BLaER1 treated with 17β-estradiol and CSF1 and Interleukin-3, amounts not matched to agents 10 nM and 100 nM (cell line): ENCODE measurements at regions not wholly inside any gene's neighbourhood (a gene's known extent, or its start where the extent isn't known, plus 50 kb on each side); places are given as distances from the start of the nearest gene placed in this dataset.

ENCODE experiments used
- H3K27ac ChIP-seq, 11 experiments: shearing (Covaris generic); formaldehyde crosslinking; 2 replicates each; pipeline ENCODE4 v1.8.1; 2022
- H3K27me3 ChIP-seq, 11 experiments: shearing (Covaris generic); formaldehyde crosslinking; 2 replicates each; pipeline ENCODE4 v1.8.1; 2022
- H3K36me3 ChIP-seq, 11 experiments: shearing (Covaris generic); formaldehyde crosslinking; 2 replicates each; pipeline ENCODE4 v1.8.1; 2022
- H3K4me1 ChIP-seq, 10 experiments: shearing (Covaris generic); formaldehyde crosslinking; 2 replicates each; pipeline ENCODE4 v1.8.1; 2022
- H3K4me2 ChIP-seq, 11 experiments: shearing (Covaris generic); formaldehyde crosslinking; 2 replicates each; pipeline ENCODE4 v1.8.1; 2022
- H3K4me3 ChIP-seq, 10 experiments: shearing (Covaris generic); formaldehyde crosslinking; 2 replicates each; pipeline ENCODE4 v1.8.1; 2022
- H3K9ac ChIP-seq, 11 experiments: shearing (Covaris generic); formaldehyde crosslinking; 2 replicates each; pipeline ENCODE4 v1.8.1; 2022
- H3K9me3 ChIP-seq, 11 experiments: shearing (Covaris generic); formaldehyde crosslinking; replicated peaks in 1 of 11; 2 replicates each; pipeline ENCODE4 v1.8.1; 2022
- H4K20me1 ChIP-seq, 11 experiments: shearing (Covaris generic); formaldehyde crosslinking; 2 replicates each; pipeline ENCODE4 v1.8.1; 2022
- Cebpa-rat ChIP-seq, 11 experiments: shearing (Covaris generic); IDR thresholded peaks; 2 replicates each; pipeline ENCODE4 v1.8.1; 2022

DNA sequence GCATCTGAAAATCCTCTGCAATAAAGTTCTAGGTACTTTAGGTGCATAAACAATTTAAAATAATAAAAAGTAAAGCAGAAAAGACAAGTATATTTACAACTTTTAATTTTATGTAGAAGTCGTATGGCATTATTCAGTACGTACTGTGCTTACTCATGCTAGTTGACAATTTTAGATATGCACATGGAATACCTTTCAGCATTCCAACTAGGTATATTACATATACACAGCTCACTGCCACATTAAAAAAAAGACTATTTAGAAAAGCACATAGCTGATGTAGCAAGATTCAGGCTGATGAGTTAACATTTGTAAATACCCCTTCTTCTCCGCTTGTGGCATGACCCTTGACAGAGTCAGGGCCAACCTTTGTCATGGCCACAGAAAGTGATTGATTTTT is 171.2 kb downstream of the FBXO15 start:
- Histone ChIP-seq H3K4me2 (peak overlapping the region in 1 of 11 experiments; percentile 69; a peak in 2 of 22 replicates), H4K20me1 (no peaks in the 10 kb centered on the region), H3K9ac (no peak overlapping the region), H3K4me3 (no peak overlapping the region), H3K27me3 (no peaks in the 10 kb centered on the region), H3K36me3 (no peaks in the 10 kb centered on the region), H3K27ac (no peak overlapping the region), H3K9me3 (0 out of 22 replicates have a peak, but pooled peaks cover 0 to 6% (median 0%) of the 10 kb centered on the region in 11 experiments), H3K4me1 (peaks cover 9 to 28% (median 26%) of the 10 kb centered on the region in 10 experiments; a peak in 19 of 20 replicates)
- no peak for TF ChIP-seq Cebpa-rat (IDR thresholded peaks at IDR 0.05)

DNA sequence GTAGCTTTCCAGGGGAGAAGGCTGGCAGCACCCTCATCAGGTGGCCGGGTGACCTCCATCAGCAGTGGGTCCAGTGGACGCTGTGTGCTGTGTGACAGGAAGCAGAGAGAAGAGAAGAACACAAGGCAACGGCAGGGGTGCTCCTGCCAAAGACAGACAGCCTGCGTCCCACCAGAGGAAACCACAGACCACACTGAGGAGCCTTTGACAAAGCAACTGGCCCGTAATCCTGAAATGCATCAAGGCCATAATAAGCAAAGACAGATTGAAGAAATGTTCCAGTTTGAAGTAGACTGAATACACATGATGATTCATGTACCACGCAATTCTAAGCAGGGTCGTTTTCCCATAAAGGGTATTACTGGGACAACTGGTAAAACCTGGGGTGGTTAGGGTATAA is 172.4 kb downstream of the FBXO15 start:
- Histone ChIP-seq H3K27me3 (no peaks in the 10 kb centered on the region), H4K20me1 (no peaks in the 10 kb centered on the region), H3K27ac (0 out of 22 replicates have a peak overlapping the region, but pooled peaks of 1 of the 11 experiments have one; percentile 26), H3K36me3 (no peaks in the 10 kb centered on the region), H3K4me1 (peaks cover 9 to 28% (median 26%) of the 10 kb centered on the region in 10 experiments; a peak in 19 of 20 replicates), H3K4me2 (peak overlapping the region; percentile 45 to 87 (median 68)), H3K9ac (no peak overlapping the region), H3K4me3 (no peak overlapping the region), H3K9me3 (0 out of 22 replicates have a peak, but pooled peaks cover 0 to 6% (median 0%) of the 10 kb centered on the region in 11 experiments)
- 0 out of 22 replicates have a peak, but pooled peaks of 1 of the 11 experiments have one; percentile 4 for TF ChIP-seq Cebpa-rat (IDR thresholded peaks at IDR 0.05)

DNA sequence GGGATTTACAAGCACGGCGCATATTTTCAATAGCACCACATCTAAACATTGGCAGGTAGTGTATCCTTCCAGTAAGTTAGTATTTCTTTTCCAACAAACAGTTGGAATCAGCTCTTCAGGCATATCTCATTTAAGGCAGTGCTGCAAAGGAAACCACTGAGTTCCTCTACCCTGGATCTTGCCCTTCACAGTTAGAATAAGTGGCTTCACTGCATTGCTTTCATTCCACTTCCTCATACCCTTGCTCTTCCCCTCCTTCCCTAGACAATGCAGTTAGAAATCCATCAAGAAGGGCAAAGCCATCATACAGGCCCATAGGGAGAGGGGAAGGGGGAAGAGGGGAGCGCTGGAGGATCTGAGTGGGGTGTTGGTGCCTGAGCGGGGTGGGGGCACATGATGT is 173.7 kb downstream of the FBXO15 start:
- Histone ChIP-seq H3K4me3 (no peak overlapping the region), H3K27ac (no peak overlapping the region), H3K4me2 (peak overlapping the region in 9 of 11 experiments; percentile 10 to 87 (median 30); a peak in 9 of 22 replicates), H4K20me1 (no peaks in the 10 kb centered on the region), H3K27me3 (no peaks in the 10 kb centered on the region), H3K4me1 (peaks cover 9 to 28% (median 26%) of the 10 kb centered on the region in 10 experiments; a peak in 19 of 20 replicates), H3K9ac (no peak overlapping the region), H3K9me3 (0 out of 22 replicates have a peak, but pooled peaks cover 0 to 6% (median 0%) of the 10 kb centered on the region in 11 experiments), H3K36me3 (no peaks in the 10 kb centered on the region)
- no peak for TF ChIP-seq Cebpa-rat (IDR thresholded peaks at IDR 0.05)

DNA sequence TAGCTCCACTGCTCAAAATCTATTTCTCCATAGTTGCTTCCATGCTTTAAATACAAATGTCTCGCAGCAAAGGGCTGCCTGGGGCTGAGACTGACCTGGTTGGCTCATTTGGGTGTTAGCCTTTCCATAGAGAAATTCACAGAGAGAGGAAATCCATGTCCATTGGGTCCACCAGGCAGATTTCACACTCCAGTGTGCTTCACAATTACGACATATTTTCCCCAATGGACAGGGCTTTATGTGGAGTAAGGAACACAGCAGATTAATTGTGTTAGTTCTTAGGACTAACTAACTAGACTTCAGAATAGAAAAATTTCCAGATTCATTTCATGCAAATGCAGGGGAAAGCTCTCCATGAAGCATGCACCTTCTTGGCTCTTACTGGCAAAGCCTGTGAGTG is 180.7 kb downstream of the FBXO15 start:
- no peaks in the 10 kb centered on the region for H4K20me1 ChIP-seq
- H3K27me3 ChIP-seq: no peaks in the 10 kb centered on the region
- no peak overlapping the region for H3K9ac ChIP-seq
- peaks cover 0 to 7% (median 5%) of the 10 kb centered on the region in 10 experiments; a peak in 8 of 20 replicates for H3K4me1 ChIP-seq
- peaks cover 9 to 31% (median 20%) of the 10 kb centered on the region in 11 experiments for H3K9me3 ChIP-seq
- TF ChIP-seq Cebpa-rat (IDR thresholded peaks at IDR 0.05): no peak
- no peak overlapping the region for H3K4me3 ChIP-seq
- H3K27ac ChIP-seq: no peak overlapping the region
- H3K36me3 ChIP-seq: no peaks in the 10 kb centered on the region
- no peak overlapping the region for H3K4me2 ChIP-seq

GRCh38 chr18:73962256-73962655 is 185.4 kb downstream of the FBXO15 start:
- no peak overlapping the region for H3K4me3 ChIP-seq
- H4K20me1 ChIP-seq: no peaks in the 10 kb centered on the region
- no peak overlapping the region for H3K27ac ChIP-seq
- no peaks in the 10 kb centered on the region for H3K27me3 ChIP-seq
- H3K4me2 ChIP-seq: peak overlapping the region in 4 of 11 experiments; percentile 8 to 36 (median 22); a peak in 4 of 22 replicates
- H3K4me1 ChIP-seq: peaks cover 0 to 23% (median 12%) of the 10 kb centered on the region in 10 experiments; a peak in 14 of 20 replicates
- peaks cover 9 to 35% (median 20%) of the 10 kb centered on the region in 11 experiments for H3K9me3 ChIP-seq
- H3K36me3 ChIP-seq: no peaks in the 10 kb centered on the region
- TF ChIP-seq Cebpa-rat (IDR thresholded peaks at IDR 0.05): no peak
- no peak overlapping the region for H3K9ac ChIP-seq

GRCh38 chr18:73961804-73962203 is 185.8 kb downstream of the FBXO15 start:
- no peaks in the 10 kb centered on the region for H3K36me3 ChIP-seq
- peaks cover 9 to 35% (median 20%) of the 10 kb centered on the region in 11 experiments for H3K9me3 ChIP-seq
- no peak overlapping the region for H3K4me3 ChIP-seq
- TF ChIP-seq Cebpa-rat (IDR thresholded peaks at IDR 0.05): no peak
- peak overlapping the region in 4 of 11 experiments; percentile 8 to 36 (median 22); a peak in 3 of 22 replicates for H3K4me2 ChIP-seq
- no peaks in the 10 kb centered on the region for H4K20me1 ChIP-seq
- no peak overlapping the region for H3K9ac ChIP-seq
- no peaks in the 10 kb centered on the region for H3K27me3 ChIP-seq
- no peak overlapping the region for H3K27ac ChIP-seq
- H3K4me1 ChIP-seq: peaks cover 0 to 23% (median 12%) of the 10 kb centered on the region in 10 experiments; a peak in 14 of 20 replicates

DNA sequence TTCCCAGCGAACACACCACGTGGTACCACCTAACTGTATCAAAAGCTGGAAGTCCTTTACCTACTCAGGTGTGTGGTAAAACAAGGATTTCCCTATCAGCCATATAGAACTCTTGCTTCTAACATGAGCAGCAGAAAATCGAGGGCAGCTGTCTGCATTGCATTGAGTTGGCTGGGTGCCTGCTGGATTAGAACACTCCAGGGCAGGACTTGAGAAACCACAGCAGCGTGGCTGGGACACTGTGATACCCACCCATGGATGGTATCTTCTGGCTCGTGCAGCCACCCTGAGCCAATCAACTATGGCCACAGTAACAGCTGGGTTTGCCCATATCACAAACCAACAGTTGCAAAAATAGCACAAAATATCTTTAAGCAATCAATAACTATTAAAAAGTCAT is 188.3 kb downstream of the FBXO15 start:
- Histone ChIP-seq H3K9ac (no peak overlapping the region), H3K4me1 (peaks cover 0 to 35% (median 23%) of the 10 kb centered on the region in 10 experiments; a peak in 16 of 20 replicates), H3K9me3 (peaks cover 6 to 18% (median 13%) of the 10 kb centered on the region in 11 experiments), H4K20me1 (no peaks in the 10 kb centered on the region), H3K27me3 (no peaks in the 10 kb centered on the region), H3K4me2 (peak overlapping the region in 6 of 11 experiments; percentile 3 to 49 (median 34); a peak in 9 of 22 replicates), H3K4me3 (no peak overlapping the region), H3K27ac (no peak overlapping the region), H3K36me3 (no peaks in the 10 kb centered on the region)
- no peak for TF ChIP-seq Cebpa-rat (IDR thresholded peaks at IDR 0.05)

DNA sequence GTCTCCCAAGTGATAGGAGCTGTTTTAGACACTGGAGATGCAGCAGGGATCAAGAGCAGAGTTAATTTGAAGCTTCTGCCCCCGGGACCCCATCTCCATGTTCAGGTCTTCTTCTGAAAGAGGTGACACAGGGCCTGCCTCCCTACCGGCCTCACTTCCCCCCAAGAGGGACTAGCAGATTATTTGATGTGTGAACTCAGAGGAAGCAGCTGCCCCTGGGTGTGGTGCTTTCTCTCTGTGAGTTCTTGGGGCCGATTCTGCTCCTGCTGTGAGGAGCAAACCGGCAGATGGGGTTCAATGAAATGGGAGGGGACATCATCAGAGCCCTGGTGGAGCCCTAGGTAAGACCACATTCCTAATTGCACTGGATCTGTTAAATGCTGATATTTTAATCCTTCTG is 193.4 kb downstream of the FBXO15 start:
- no peaks in the 10 kb centered on the region for H4K20me1 ChIP-seq
- H3K4me1 ChIP-seq: peaks cover 0 to 54% (median 41%) of the 10 kb centered on the region in 10 experiments; a peak in 16 of 20 replicates
- H3K4me3 ChIP-seq: no peak overlapping the region
- H3K4me2 ChIP-seq: peak overlapping the region in 8 of 11 experiments; percentile 45 to 79 (median 69); a peak in 16 of 22 replicates
- no peaks in the 10 kb centered on the region for H3K27me3 ChIP-seq
- peaks cover 3 to 11% (median 6%) of the 10 kb centered on the region in 11 experiments for H3K9me3 ChIP-seq
- no peaks in the 10 kb centered on the region for H3K36me3 ChIP-seq
- no peak for TF ChIP-seq Cebpa-rat (IDR thresholded peaks at IDR 0.05)
- H3K9ac ChIP-seq: 0 out of 22 replicates have a peak overlapping the region, but pooled peaks of 1 of the 11 experiments have one; percentile 8
- no peak overlapping the region for H3K27ac ChIP-seq

GRCh38 chr18:73952296-73952946 is 195.2 kb downstream of the FBXO15 start:
- Histone ChIP-seq H4K20me1 (no peaks in the 10 kb centered on the region), H3K27me3 (no peaks in the 10 kb centered on the region), H3K4me1 (peaks cover 0 to 63% (median 49%) of the 10 kb centered on the region in 10 experiments; a peak in 16 of 20 replicates), H3K9me3 (peaks cover 9 to 18% (median 14%) of the 10 kb centered on the region in 11 experiments), H3K4me2 (peak overlapping the region in 7 of 11 experiments; percentile 5 to 34 (median 16); a peak in 9 of 22 replicates), H3K27ac (no peak overlapping the region), H3K4me3 (no peak overlapping the region), H3K9ac (no peak overlapping the region), H3K36me3 (no peaks in the 10 kb centered on the region)
- no peak for TF ChIP-seq Cebpa-rat (IDR thresholded peaks at IDR 0.05)
